B cell (primary cell): ENCODE measurements at regions not wholly inside any gene's neighbourhood (a gene's known extent, or its start where the extent isn't known, plus 50 kb on each side); places are given as distances from the start of the nearest gene placed in this dataset.

ENCODE experiments used
- CTCF ChIP-seq: fragments of 200-600 bp; IDR thresholded peaks from one replicate; pipeline ENCODE4 v1.8.0; 2022; ENCODE audit warnings: antibody characterized with exemption, mild to moderate bottlenecking
- EZH2 ChIP-seq: IDR thresholded peaks from 2 replicates; pipeline ENCODE4 v1.6.1; 2012; ENCODE audit warnings: borderline replicate concordance, low read depth, mild to moderate bottlenecking, moderate library complexity, low read length; ENCODE audit not compliant: insufficient read depth, poor library complexity, severe bottlenecking

GRCh38 chr3:148002705-148003205 is 593.6 kb downstream of the ZIC1 start:
- TF ChIP-seq EZH2 (no peak), CTCF (no peak)
